ENCODE measurements at regions not wholly inside any gene's neighbourhood (a gene's known extent, or its start where the extent isn't known, plus 50 kb on each side); places are given as distances from the start of the nearest gene placed in this dataset.
A peak's percentile ranks its signal among the peaks of the same experiment; 100 is the strongest.

- no peak for TF ChIP-seq SRY (CRISPR knock-in tag; IDR thresholded peaks at IDR 0.05)
- TF ChIP-seq RFXANK (CRISPR knock-in tag; IDR thresholded peaks at IDR 0.05): no peak
- TF ChIP-seq SOX13 (IDR thresholded peaks at IDR 0.05): no peak
- peak in 1 of 2 experiments; percentile 38; a peak in 1 of 4 replicates for TF ChIP-seq SOX13 (CRISPR knock-in tag; conservative IDR thresholded peaks at IDR 0.05 in 1 of 2, IDR thresholded peaks at IDR 0.05 in 1 of 2)
- no peak for TF ChIP-seq HNRNPUL1 (IDR thresholded peaks at IDR 0.05; ENCODE audit: low read depth, low read length)
- no peak for TF ChIP-seq CAMTA2 (CRISPR knock-in tag; IDR thresholded peaks at IDR 0.05; ENCODE audit: borderline replicate concordance)
- peak; percentile 60; the same call in 1 of the 2 replicates for TF ChIP-seq PHF21A (CRISPR knock-in tag; IDR thresholded peaks at IDR 0.05)
- TF ChIP-seq POLR2A (IDR thresholded peaks at IDR 0.05; ENCODE audit: insufficient read depth in 1 of 2, low read depth in 2 of 2, low read length in 2 of 2): no peak
- no peak for TF ChIP-seq ZNF562 (CRISPR knock-in tag; IDR thresholded peaks at IDR 0.05; ENCODE audit: borderline replicate concordance)
- TF ChIP-seq PAWR (CRISPR knock-in tag; IDR thresholded peaks at IDR 0.05; ENCODE audit: borderline replicate concordance): no peak
- no peak for TF ChIP-seq NFATC3 (CRISPR knock-in tag; IDR thresholded peaks at IDR 0.05)
- no peak for TF ChIP-seq ZNF883 (CRISPR knock-in tag; IDR thresholded peaks at IDR 0.05; ENCODE audit: not compliant biosample characterization)
- no peak for TF ChIP-seq CCDC6 (CRISPR knock-in tag; IDR thresholded peaks at IDR 0.05)
- TF ChIP-seq TEAD3 (CRISPR knock-in tag; optimal IDR thresholded peaks at IDR 0.05; ENCODE audit: borderline replicate concordance): no peak
- TF ChIP-seq ZNF431 (CRISPR knock-in tag; IDR thresholded peaks at IDR 0.05; ENCODE audit: borderline replicate concordance, low read depth): no peak
- TF ChIP-seq, protein P1, sequence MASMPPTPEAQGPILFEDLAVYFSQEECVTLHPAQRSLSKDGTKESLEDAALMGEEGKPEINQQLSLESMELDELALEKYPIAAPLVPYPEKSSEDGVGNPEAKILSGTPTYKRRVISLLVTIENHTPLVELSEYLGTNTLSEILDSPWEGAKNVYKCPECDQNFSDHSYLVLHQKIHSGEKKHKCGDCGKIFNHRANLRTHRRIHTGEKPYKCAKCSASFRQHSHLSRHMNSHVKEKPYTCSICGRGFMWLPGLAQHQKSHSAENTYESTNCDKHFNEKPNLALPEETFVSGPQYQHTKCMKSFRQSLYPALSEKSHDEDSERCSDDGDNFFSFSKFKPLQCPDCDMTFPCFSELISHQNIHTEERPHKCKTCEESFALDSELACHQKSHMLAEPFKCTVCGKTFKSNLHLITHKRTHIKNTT (CRISPR knock-in tag; IDR thresholded peaks at IDR 0.05): no peak
- TF ChIP-seq, protein P2, sequence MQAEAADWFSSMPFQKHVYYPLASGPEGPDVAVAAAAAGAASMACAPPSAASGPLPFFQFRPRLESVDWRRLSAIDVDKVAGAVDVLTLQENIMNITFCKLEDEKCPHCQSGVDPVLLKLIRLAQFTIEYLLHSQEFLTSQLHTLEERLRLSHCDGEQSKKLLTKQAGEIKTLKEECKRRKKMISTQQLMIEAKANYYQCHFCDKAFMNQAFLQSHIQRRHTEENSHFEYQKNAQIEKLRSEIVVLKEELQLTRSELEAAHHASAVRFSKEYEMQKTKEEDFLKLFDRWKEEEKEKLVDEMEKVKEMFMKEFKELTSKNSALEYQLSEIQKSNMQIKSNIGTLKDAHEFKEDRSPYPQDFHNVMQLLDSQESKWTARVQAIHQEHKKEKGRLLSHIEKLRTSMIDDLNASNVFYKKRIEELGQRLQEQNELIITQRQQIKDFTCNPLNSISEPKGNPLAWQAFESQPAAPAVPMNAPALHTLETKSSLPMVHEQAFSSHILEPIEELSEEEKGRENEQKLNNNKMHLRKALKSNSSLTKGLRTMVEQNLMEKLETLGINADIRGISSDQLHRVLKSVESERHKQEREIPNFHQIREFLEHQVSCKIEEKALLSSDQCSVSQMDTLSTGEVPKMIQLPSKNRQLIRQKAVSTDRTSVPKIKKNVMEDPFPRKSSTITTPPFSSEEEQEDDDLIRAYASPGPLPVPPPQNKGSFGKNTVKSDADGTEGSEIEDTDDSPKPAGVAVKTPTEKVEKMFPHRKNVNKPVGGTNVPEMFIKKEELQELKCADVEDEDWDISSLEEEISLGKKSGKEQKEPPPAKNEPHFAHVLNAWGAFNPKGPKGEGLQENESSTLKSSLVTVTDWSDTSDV (CRISPR knock-in tag; IDR thresholded peaks at IDR 0.05): no peak
- no peak for TF ChIP-seq MNT (IDR thresholded peaks at IDR 0.05)
- no peak for TF ChIP-seq ATAD3A (CRISPR knock-in tag; IDR thresholded peaks at IDR 0.05)
- no peak for TF ChIP-seq FUBP1 (CRISPR knock-in tag; IDR thresholded peaks at IDR 0.05; ENCODE audit: borderline replicate concordance)
- TF ChIP-seq ZNF776 (CRISPR knock-in tag; IDR thresholded peaks at IDR 0.05): no peak
- no peak for TF ChIP-seq ZNF713 (CRISPR knock-in tag; IDR thresholded peaks at IDR 0.05)
- TF ChIP-seq CBX2 (IDR thresholded peaks at IDR 0.05; ENCODE audit: low read depth, low read length): no peak
- no peak for TF ChIP-seq CBX2 (CRISPR knock-in tag; IDR thresholded peaks at IDR 0.05; ENCODE audit: low read depth)
Measured at GRCh38 chr20:10856237-10857015, 182.6 kb upstream of the JAG1 start (continued).
